ENCODE measurements at regions not wholly inside any gene's neighbourhood (a gene's known extent, or its start where the extent isn't known, plus 50 kb on each side); places are given as distances from the start of the nearest gene placed in this dataset.

DNA sequence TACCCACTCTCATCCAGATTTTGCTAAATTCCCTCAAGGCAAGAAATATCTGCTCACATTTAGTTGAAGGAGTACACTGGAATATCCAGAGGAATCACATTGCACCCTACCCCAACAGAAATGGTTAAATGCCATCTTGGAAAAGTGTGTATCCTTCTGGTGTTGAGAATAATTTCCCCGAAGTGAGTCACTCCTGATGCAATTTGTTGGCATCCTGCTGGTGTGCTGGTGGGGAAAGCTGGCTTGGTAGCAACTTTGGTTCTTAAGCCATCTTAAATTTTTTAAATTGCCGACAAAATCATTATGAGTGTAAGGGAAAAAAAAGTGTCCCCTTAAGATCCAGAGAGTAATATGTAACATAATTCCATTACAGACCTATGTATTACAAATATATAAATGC, 337.3 kb upstream of the DACH1 start:
- WGBS, 2 experiments (ENCODE audit: insufficient coverage in 2 of 2), result 67% methylated on average over 1 of the region's 2 CpGs; no CpG with 5 or more reads in 1 of the 2 experiments
- H3K9me3 ChIP-seq (ENCODE audit: control insufficient read depth, low read length), result no peaks in the 10 kb centered on the region
- no peaks in the 10 kb centered on the region for H3K4me1 ChIP-seq (ENCODE audit: control insufficient read depth, insufficient read depth, low read length, poor library complexity, severe bottlenecking)

DNA sequence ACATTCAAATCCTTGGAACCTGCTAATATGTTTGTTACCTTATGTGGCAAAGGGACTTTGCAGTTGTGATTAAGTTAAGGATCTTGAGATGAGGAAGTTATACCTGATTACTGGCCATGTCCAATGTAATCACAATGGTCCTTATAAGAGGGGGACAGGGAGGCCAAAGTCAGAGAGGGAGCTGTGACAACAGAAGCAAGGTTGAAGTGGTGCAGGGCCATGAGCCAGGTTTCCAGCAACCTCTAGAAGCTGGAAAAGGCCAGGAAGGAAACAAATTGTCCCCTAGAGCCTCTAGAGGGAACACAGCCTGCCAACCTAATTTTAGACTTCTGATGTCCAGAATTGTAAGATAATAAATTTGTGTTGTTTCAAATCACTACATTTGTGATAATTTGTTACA, 334.7 kb upstream of the DACH1 start:
- Histone ChIP-seq H3K4me1 (ENCODE audit: control insufficient read depth, insufficient read depth, low read length, poor library complexity, severe bottlenecking) (no peaks in the 10 kb centered on the region), H3K27ac (ENCODE audit: low read depth, low read length, severe bottlenecking) (no peak overlapping the region)

More for the DNA sequence above, 337.3 kb upstream of the DACH1 start:
- H3K36me3 ChIP-seq (ENCODE audit: control insufficient read depth, insufficient read depth, low read length), result no peaks in the 10 kb centered on the region
- H3K27ac ChIP-seq (ENCODE audit: low read depth, low read length, severe bottlenecking), result no peak overlapping the region
- no peak overlapping the region for H3K4me3 ChIP-seq (ENCODE audit: extremely low read depth, insufficient read depth, low read length, poor library complexity, severe bottlenecking)

DNA sequence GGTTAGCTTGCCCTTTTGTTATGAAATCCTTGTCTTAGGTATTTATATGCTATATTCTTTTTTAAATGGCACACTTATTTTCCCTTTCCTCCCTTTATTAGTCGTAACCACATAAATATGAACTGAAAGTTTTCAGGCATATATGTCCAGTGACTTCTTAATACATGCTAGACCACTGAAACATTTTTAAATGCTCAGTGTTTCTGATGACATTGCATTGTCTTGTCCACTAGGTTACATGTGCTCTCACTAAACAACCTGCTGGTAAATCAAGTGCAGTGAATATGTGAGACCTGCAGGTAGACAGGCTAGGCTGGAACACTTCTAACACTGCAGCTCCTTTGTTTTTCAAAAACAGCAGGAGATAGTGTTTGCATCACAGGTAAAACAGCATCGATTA, 332.6 kb upstream of the DACH1 start:
- no peak overlapping the region for H3K27ac ChIP-seq (ENCODE audit: low read depth, low read length, severe bottlenecking)
- 0% methylated on average over 1 of the region's 2 CpGs; no CpG with 5 or more reads in 1 of the 2 experiments for WGBS, 2 experiments (ENCODE audit: insufficient coverage in 2 of 2)
- H3K36me3 ChIP-seq (ENCODE audit: control insufficient read depth, insufficient read depth, low read length), result no peaks in the 10 kb centered on the region
- H3K4me1 ChIP-seq (ENCODE audit: control insufficient read depth, insufficient read depth, low read length, poor library complexity, severe bottlenecking), result no peaks in the 10 kb centered on the region
- no peak overlapping the region for H3K4me3 ChIP-seq (ENCODE audit: extremely low read depth, insufficient read depth, low read length, poor library complexity, severe bottlenecking)
- H3K9me3 ChIP-seq (ENCODE audit: control insufficient read depth, low read length), result no peaks in the 10 kb centered on the region

More for the DNA sequence above, 334.7 kb upstream of the DACH1 start:
- Histone ChIP-seq H3K36me3 (ENCODE audit: control insufficient read depth, insufficient read depth, low read length) (no peaks in the 10 kb centered on the region), H3K9me3 (ENCODE audit: control insufficient read depth, low read length) (no peaks in the 10 kb centered on the region), H3K4me3 (ENCODE audit: extremely low read depth, insufficient read depth, low read length, poor library complexity, severe bottlenecking) (no peak overlapping the region)

DNA sequence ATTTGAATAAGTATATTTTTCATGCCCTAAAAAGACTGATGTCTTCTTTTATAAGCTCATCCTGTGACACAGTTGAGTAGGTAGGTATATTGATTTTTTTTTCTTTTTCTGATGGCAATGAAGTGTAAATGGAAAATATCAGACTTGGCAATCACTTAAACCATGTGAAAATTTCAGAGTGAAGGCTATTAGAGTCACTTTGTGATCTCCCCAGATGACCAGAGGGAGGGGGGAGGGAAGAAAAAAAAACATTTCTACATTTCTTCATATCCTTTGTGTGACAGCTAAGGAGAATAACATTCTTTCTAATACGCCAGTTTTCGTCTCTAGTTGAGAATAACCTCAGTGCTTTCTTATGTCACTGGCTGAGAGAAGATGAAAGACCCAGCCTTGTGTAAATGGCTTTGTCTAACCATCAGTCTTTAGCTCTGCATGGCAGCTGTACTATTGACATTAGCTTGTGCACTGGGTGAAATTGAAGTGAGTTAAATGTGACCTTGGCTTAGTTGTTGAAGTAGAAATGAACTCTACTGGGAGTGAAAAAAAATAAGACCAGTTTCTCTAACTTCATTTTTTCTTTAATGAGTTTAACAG, 332.1 kb upstream of the DACH1 start:
- H3K27ac ChIP-seq (ENCODE audit: low read depth, low read length, severe bottlenecking), result no peak overlapping the region
- no peaks in the 10 kb centered on the region for H3K9me3 ChIP-seq (ENCODE audit: control insufficient read depth, low read length)
- H3K4me3 ChIP-seq (ENCODE audit: extremely low read depth, insufficient read depth, low read length, poor library complexity, severe bottlenecking), result no peak overlapping the region
- H3K36me3 ChIP-seq (ENCODE audit: control insufficient read depth, insufficient read depth, low read length), result no peaks in the 10 kb centered on the region
- 68 to 73% methylated on average over 2 of the region's 2 CpGs for WGBS, 2 experiments (ENCODE audit: insufficient coverage in 2 of 2)
- no peaks in the 10 kb centered on the region for H3K4me1 ChIP-seq (ENCODE audit: control insufficient read depth, insufficient read depth, low read length, poor library complexity, severe bottlenecking)

DNA sequence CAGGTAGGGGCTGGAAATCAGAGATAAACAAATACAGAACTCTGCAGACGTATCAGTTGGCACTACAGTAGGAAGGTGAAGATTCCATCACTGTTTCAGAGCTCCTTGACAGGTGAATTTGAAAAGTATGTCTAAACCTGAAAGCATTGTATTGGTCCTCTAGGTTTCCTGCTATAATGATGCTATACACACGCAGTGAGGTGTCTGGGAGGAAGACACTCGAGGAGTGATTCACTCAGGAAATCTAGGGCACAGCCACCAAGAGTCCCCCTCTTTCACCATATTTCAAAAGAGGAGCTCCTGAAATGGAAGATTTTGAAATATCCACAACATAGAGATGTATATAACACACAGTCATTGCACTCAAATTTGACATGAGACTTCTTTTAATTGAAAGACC, 331.0 kb upstream of the DACH1 start:
- H3K9me3 ChIP-seq (ENCODE audit: control insufficient read depth, low read length), result no peaks in the 10 kb centered on the region
- no peaks in the 10 kb centered on the region for H3K4me1 ChIP-seq (ENCODE audit: control insufficient read depth, insufficient read depth, low read length, poor library complexity, severe bottlenecking)
- 69 to 94% methylated on average over 3 of the region's 3 CpGs for WGBS, 2 experiments (ENCODE audit: insufficient coverage in 2 of 2)
- no peaks in the 10 kb centered on the region for H3K36me3 ChIP-seq (ENCODE audit: control insufficient read depth, insufficient read depth, low read length)
- no peak overlapping the region for H3K27ac ChIP-seq (ENCODE audit: low read depth, low read length, severe bottlenecking)
- no peak overlapping the region for H3K4me3 ChIP-seq (ENCODE audit: extremely low read depth, insufficient read depth, low read length, poor library complexity, severe bottlenecking)

DNA sequence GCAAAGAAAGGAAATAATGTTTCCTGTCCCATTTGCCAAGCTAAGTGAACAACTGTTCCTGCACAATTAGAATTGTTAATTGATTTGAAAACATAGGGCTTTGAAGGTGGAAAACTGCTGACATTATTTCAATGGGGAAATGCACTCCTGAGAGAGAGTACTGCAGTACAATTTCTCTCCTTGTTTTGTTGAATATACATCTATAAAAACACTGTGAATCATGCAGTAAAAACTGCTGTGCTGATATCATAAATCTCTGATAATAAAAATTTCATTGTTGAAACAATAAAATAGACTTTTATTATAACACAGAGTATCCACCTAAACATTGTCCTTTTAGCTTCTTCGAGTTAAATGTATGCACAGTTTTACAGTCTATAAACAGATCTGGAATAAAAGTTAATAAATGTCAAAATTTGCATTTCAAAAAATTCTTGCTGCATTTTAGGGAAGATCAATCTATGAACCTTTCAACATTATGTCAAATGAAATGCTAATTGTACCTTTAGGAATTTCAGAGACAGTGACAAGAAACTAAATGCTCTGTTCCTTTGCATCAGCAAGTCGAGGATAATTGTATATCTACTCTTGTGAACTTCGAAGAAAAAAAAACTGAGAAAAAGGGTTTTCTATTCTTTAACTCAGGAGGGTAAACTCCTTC, 328.2 kb upstream of the DACH1 start:
- Histone ChIP-seq H3K9me3 (ENCODE audit: control insufficient read depth, low read length) (no peaks in the 10 kb centered on the region), H3K27ac (ENCODE audit: low read depth, low read length, severe bottlenecking) (no peak overlapping the region), H3K4me1 (ENCODE audit: control insufficient read depth, insufficient read depth, low read length, poor library complexity, severe bottlenecking) (no peaks in the 10 kb centered on the region), H3K4me3 (ENCODE audit: extremely low read depth, insufficient read depth, low read length, poor library complexity, severe bottlenecking) (no peak overlapping the region), H3K36me3 (ENCODE audit: control insufficient read depth, insufficient read depth, low read length) (no peaks in the 10 kb centered on the region)
- WGBS, 2 experiments (ENCODE audit: insufficient coverage in 2 of 2), result 100% methylated on average over 1 of the region's 3 CpGs; no CpG with 5 or more reads in 1 of the 2 experiments

DNA sequence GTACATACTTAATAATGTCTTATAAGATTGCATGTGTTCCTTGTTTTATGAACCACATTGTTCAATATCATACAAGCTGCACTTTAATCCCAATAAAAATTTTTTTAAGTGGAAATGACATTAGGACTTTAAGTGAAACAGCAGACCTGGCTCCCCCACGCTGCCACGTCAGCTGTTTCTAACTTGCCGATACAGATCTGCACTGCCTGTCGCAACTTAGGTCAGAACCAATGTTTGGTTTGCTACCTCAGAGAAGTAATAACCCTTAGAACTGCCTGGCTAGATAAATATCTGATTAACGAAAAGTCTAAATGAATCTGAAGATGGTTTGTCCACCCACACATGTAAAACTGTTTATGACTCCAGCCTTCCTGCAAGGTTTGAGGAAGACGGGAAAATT, 327.5 kb upstream of the DACH1 start:
- Histone ChIP-seq H3K4me1 (ENCODE audit: control insufficient read depth, insufficient read depth, low read length, poor library complexity, severe bottlenecking) (no peaks in the 10 kb centered on the region), H3K27ac (ENCODE audit: low read depth, low read length, severe bottlenecking) (no peak overlapping the region), H3K36me3 (ENCODE audit: control insufficient read depth, insufficient read depth, low read length) (no peaks in the 10 kb centered on the region), H3K9me3 (ENCODE audit: control insufficient read depth, low read length) (no peaks in the 10 kb centered on the region), H3K4me3 (ENCODE audit: extremely low read depth, insufficient read depth, low read length, poor library complexity, severe bottlenecking) (no peak overlapping the region)
- 95 to 96% methylated on average over 5 of the region's 6 CpGs for WGBS, 2 experiments (ENCODE audit: insufficient coverage in 2 of 2)

DNA sequence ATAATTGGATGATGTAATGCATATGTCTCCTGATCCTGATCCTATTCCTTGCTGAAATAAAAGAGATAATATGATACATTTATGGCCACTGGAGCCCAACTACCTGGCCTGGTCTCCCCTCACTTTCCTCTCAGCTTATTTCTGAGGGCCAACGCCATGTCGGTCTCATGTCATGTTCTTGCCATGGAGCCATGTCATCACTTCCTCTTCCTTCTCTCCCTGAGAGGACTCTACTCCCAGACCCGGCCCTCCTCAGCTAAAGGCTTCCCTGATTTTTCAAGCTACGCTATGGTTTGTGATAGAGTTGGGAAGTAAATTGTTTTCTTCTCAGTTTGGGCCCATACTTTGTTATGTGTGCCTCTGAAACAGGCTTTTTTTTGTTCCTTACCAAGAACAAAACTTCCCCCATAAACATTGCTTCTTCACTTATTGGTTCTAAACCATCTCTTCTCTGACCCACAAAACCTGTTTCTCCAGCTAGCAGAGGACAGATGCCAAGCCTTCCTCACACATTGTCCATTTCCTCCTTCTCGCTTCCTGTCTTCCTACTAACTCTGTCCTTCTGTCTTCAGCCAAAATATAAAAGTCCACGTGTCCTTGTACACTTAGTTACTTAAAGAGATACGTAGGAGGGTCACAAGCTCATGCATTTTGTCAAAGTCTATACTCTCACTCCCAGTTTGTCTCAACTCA, 319.9 kb upstream of the DACH1 start:
- Histone ChIP-seq H3K4me3 (ENCODE audit: extremely low read depth, insufficient read depth, low read length, poor library complexity, severe bottlenecking) (no peak overlapping the region), H3K4me1 (ENCODE audit: control insufficient read depth, insufficient read depth, low read length, poor library complexity, severe bottlenecking) (no peaks in the 10 kb centered on the region), H3K9me3 (ENCODE audit: control insufficient read depth, low read length) (no peaks in the 10 kb centered on the region), H3K27ac (ENCODE audit: low read depth, low read length, severe bottlenecking) (no peak overlapping the region), H3K36me3 (ENCODE audit: control insufficient read depth, insufficient read depth, low read length) (no peaks in the 10 kb centered on the region)
- 100% methylated on average over 1 to 4 of the region's 7 CpGs for WGBS, 2 experiments (ENCODE audit: insufficient coverage in 2 of 2)

DNA sequence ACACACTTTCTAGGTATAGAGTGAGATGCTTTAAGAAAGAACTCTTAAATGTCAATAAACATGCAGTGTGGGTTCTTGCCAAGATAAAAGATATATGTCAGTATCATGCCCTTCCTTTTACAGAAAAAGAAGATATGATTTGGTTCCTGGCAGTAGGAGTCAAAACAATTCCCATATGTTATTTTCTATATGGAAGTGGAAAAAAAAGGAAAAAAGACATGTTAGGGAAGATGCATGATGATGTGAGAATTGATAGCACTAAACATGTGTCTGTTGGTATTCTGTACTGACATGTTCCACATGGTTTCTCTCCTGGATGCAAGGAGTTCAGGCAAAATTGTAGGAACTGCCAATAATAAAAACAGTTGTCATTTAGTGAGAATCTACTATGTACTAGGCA, 318.8 kb upstream of the DACH1 start:
- Histone ChIP-seq H3K4me1 (ENCODE audit: control insufficient read depth, insufficient read depth, low read length, poor library complexity, severe bottlenecking) (no peaks in the 10 kb centered on the region), H3K27ac (ENCODE audit: low read depth, low read length, severe bottlenecking) (no peak overlapping the region), H3K9me3 (ENCODE audit: control insufficient read depth, low read length) (no peaks in the 10 kb centered on the region), H3K36me3 (ENCODE audit: control insufficient read depth, insufficient read depth, low read length) (no peaks in the 10 kb centered on the region), H3K4me3 (ENCODE audit: extremely low read depth, insufficient read depth, low read length, poor library complexity, severe bottlenecking) (no peak overlapping the region)

DNA sequence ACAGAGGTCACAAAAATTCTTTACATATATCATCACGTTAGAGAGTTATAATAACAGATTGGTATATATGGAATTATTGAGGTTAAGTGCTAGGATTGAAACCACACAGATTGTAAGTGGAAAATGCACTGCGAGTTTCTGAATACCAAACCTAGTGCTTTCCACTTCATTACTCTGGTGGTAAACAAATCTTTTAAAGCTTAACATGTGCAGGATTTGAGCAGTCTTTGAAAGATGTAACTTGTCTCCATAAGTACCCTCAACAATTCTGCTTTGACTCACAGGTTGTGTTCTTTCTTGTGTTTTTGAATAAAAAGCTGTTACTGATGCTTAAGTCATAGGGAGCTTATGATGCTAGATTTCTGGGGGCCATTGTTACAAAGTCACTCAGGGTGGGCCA, 314.7 kb upstream of the DACH1 start:
- H3K36me3 ChIP-seq (ENCODE audit: control insufficient read depth, insufficient read depth, low read length), result no peaks in the 10 kb centered on the region
- H3K27ac ChIP-seq (ENCODE audit: low read depth, low read length, severe bottlenecking), result no peak overlapping the region
- H3K4me3 ChIP-seq (ENCODE audit: extremely low read depth, insufficient read depth, low read length, poor library complexity, severe bottlenecking), result no peak overlapping the region
- WGBS, 2 experiments (ENCODE audit: insufficient coverage in 2 of 2), result 83% methylated on average over 1 of the region's 2 CpGs; no CpG with 5 or more reads in 1 of the 2 experiments
- no peaks in the 10 kb centered on the region for H3K4me1 ChIP-seq (ENCODE audit: control insufficient read depth, insufficient read depth, low read length, poor library complexity, severe bottlenecking)
- H3K9me3 ChIP-seq (ENCODE audit: control insufficient read depth, low read length), result no peaks in the 10 kb centered on the region
